Vagina (tissue), 2 donors: ENCODE measurements at regions not wholly inside any gene's neighbourhood (a gene's known extent, or its start where the extent isn't known, plus 50 kb on each side); places are given as distances from the start of the nearest gene placed in this dataset.

Source experiments
- CTCF ChIP-seq, 3 experiments: fragments of 450-650 bp in 2 of 3; fragments of 200-600 bp in 1 of 3; sonication (generic) in 1 of 3; IDR thresholded peaks; one replicate each; pipeline ENCODE4 v1.5.1; 2017 to 2019; ENCODE audit warnings: antibody characterized with exemption in 3 of 3, mild to moderate bottlenecking in 2 of 3, moderate library complexity in 2 of 3
- POLR2A ChIP-seq, 2 donors: fragments of 450-650 bp; IDR thresholded peaks; one replicate each; pipeline ENCODE4 v1.6.1; 2017; ENCODE audit warnings: antibody characterized with exemption in 2 of 2, mild to moderate bottlenecking in 2 of 2, moderate library complexity in 2 of 2

DNA sequence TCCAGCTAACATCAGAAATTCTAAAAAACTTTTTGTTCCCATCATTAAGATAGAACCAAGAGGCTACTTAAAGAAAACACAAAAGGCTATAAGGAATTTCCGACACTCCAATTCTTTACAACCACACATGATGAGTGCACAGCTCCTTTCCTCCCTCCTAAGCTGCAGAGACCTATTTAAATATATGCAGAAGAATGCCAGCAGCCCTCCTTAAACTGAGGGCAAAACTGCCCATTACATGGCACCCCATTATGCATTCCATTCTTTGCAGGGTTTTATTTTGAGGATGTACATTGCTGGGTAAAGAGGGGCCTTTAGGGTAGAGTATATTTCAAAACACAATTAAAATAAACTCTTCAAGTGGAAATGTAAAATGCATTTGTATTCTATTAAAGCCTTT lies 502.9 kb downstream of the RASEF start:
- TF ChIP-seq POLR2A (IDR thresholded peaks at IDR 0.05): no peak
- no peak for TF ChIP-seq CTCF (IDR thresholded peaks at IDR 0.05)
